AG09319 (cell line): ENCODE measurements at regions not wholly inside any gene's neighbourhood (a gene's known extent, or its start where the extent isn't known, plus 50 kb on each side); places are given as distances from the start of the nearest gene placed in this dataset.
"Not testable (repeated sequence)": the region's sequence is repeated elsewhere in the genome, so short reads cannot be mapped to it uniquely, and the experiment has no call there.

Source experiments
- DNase-seq: peaks from one replicate; pipeline ENCODE4 v3.0.0-alpha.2; 2010; ENCODE audit warnings: low read depth; ENCODE audit errors: extremely low read depth
- CTCF ChIP-seq: IDR thresholded peaks from 2 replicates; pipeline ENCODE4 v1.5.1; 2011; ENCODE audit warnings: low read depth, mild to moderate bottlenecking, inconsistent platforms, low read length, moderate library complexity

- DNase-seq: no peak
- TF ChIP-seq CTCF: no peak
These were observed 138.3 kb upstream of the ZNF521 start for GRCh38 chr18:25490316-25490715.

- DNase-seq: no peak
- no peak for TF ChIP-seq CTCF
These were observed 121.0 kb upstream of the ZNF521 start for GRCh38 chr18:25473008-25473407.

- not testable (repeated sequence) for DNase-seq
These were observed 119.0 kb upstream of the ZNF521 start for GRCh38 chr18:25470756-25471524.

- TF ChIP-seq CTCF: no peak
- no peak for DNase-seq
These were observed 118.1 kb upstream of the ZNF521 start for GRCh38 chr18:25470062-25470461.

- no peak for TF ChIP-seq CTCF
- DNase-seq: no peak
These were observed 117.5 kb upstream of the ZNF521 start for GRCh38 chr18:25469489-25469888.

GRCh38 chr18:25467226-25467987, 115.4 kb upstream of the ZNF521 start:
- TF ChIP-seq CTCF: no peak
- peak; percentile 5 for DNase-seq

GRCh38 chr18:25465152-25465732, 113.3 kb upstream of the ZNF521 start:
- TF ChIP-seq CTCF: no peak
- DNase-seq: no peak
